Ascending aorta (tissue), 2 donors: ENCODE measurements at regions not wholly inside any gene's neighbourhood (a gene's known extent, or its start where the extent isn't known, plus 50 kb on each side); places are given as distances from the start of the nearest gene placed in this dataset.

Source experiments
- DNase-seq, 2 donors: peaks; one replicate each; pipeline ENCODE4 v3.0.0-alpha.2; 2019; ENCODE audit warnings: low spot score in 2 of 2
- H3K27ac ChIP-seq, 2 donors: fragments of 200-600 bp; sonication (generic); one replicate each; pipeline ENCODE4 v1.5.1; 2016 to 2017; ENCODE audit warnings: mild to moderate bottlenecking in 1 of 2
- H3K27me3 ChIP-seq: fragments of 200-600 bp; sonication (generic); one replicate; pipeline ENCODE4 v1.5.1; 2017
- H3K36me3 ChIP-seq, 2 donors: fragments of 200-600 bp; sonication (generic); one replicate each; pipeline ENCODE4 v1.5.1; 2016
- H3K4me1 ChIP-seq, 2 donors: fragments of 200-600 bp; sonication (generic); one replicate each; pipeline ENCODE4 v1.5.1; 2016 to 2017; ENCODE audit warnings: mild to moderate bottlenecking in 1 of 2
- H3K4me3 ChIP-seq, 2 donors: fragments of 200-600 bp; sonication (generic); one replicate each; pipeline ENCODE4 v1.5.1; 2016 to 2017; ENCODE audit warnings: mild to moderate bottlenecking in 1 of 2
- H3K9me3 ChIP-seq, 2 donors: fragments of 200-600 bp; sonication (generic); one replicate each; pipeline ENCODE4 v1.5.1; 2016
- CTCF ChIP-seq, 3 experiments: fragments of 200-600 bp in 2 of 3; fragments of 450-650 bp in 1 of 3; sonication (generic) in 2 of 3; IDR thresholded peaks; one replicate each; pipeline ENCODE4 v1.5.1; 2016 to 2019; ENCODE audit warnings: antibody characterized with exemption in 3 of 3, mild to moderate bottlenecking in 1 of 3, moderate library complexity in 1 of 3
- intact Hi-C: fragments of 100-400 bp; cut with DNase I; formaldehyde crosslinking; loops from one replicate; pipeline ENCODE4 v1.15.1; 2023

GRCh38 chr1:78227705-78228635 lies 182.2 kb downstream of the GIPC2 start:
- Histone ChIP-seq H3K27me3 (no peaks in the 10 kb centered on the region), H3K9me3 (no peaks in the 10 kb centered on the region), H3K4me3 (no peak overlapping the region), H3K4me1 (no peaks in the 10 kb centered on the region), H3K27ac (no peak overlapping the region), H3K36me3 (no peaks in the 10 kb centered on the region)
- intact Hi-C loops: no loop called here
- TF ChIP-seq CTCF (IDR thresholded peaks at IDR 0.05): no peak
- DNase-seq: no peak

- Histone ChIP-seq H3K36me3 (no peaks in the 10 kb centered on the region), H3K27me3 (no peaks in the 10 kb centered on the region), H3K9me3 (no peaks in the 10 kb centered on the region), H3K4me3 (no peak overlapping the region), H3K4me1 (no peaks in the 10 kb centered on the region), H3K27ac (no peak overlapping the region)
- intact Hi-C loops: no loop called here
- no peak for TF ChIP-seq CTCF (IDR thresholded peaks at IDR 0.05)
- no peak for DNase-seq
These were observed 183.6 kb downstream of the GIPC2 start for GRCh38 chr1:78229344-78229743.

GRCh38 chr1:78231477-78231876 lies 185.7 kb downstream of the GIPC2 start:
- no peak for TF ChIP-seq CTCF (IDR thresholded peaks at IDR 0.05)
- no peaks in the 10 kb centered on the region for H3K27me3 ChIP-seq
- DNase-seq: no peak
- intact Hi-C loops: no loop called here
- H3K27ac ChIP-seq: no peak overlapping the region
- no peaks in the 10 kb centered on the region for H3K36me3 ChIP-seq
- H3K4me3 ChIP-seq: no peak overlapping the region
- no peaks in the 10 kb centered on the region for H3K9me3 ChIP-seq
- no peaks in the 10 kb centered on the region for H3K4me1 ChIP-seq

GRCh38 chr1:78231894-78232293 lies 186.1 kb downstream of the GIPC2 start:
- Histone ChIP-seq H3K4me1 (no peaks in the 10 kb centered on the region), H3K9me3 (no peaks in the 10 kb centered on the region), H3K4me3 (no peak overlapping the region), H3K27ac (no peak overlapping the region), H3K36me3 (no peaks in the 10 kb centered on the region), H3K27me3 (no peaks in the 10 kb centered on the region)
- intact Hi-C loops: no loop called here
- no peak for DNase-seq
- TF ChIP-seq CTCF (IDR thresholded peaks at IDR 0.05): no peak

- DNase-seq: no peak
- no peaks in the 10 kb centered on the region for H3K36me3 ChIP-seq
- H3K27ac ChIP-seq: no peak overlapping the region
- H3K4me1 ChIP-seq: no peaks in the 10 kb centered on the region
- H3K9me3 ChIP-seq: no peaks in the 10 kb centered on the region
- no peak overlapping the region for H3K4me3 ChIP-seq
- TF ChIP-seq CTCF (IDR thresholded peaks at IDR 0.05): no peak
- no peaks in the 10 kb centered on the region for H3K27me3 ChIP-seq
- intact Hi-C loops: no loop called here
These were observed 186.9 kb downstream of the GIPC2 start for GRCh38 chr1:78232630-78233029.
